Nucleus accumbens (tissue), 56 donors: ENCODE measurements at regions not wholly inside any gene's neighbourhood (a gene's known extent, or its start where the extent isn't known, plus 50 kb on each side); places are given as distances from the start of the nearest gene placed in this dataset.
"Not testable (repeated sequence)": the region's sequence is repeated elsewhere in the genome, so short reads cannot be mapped to it uniquely, and the experiment has no call there.

Experiments used
- DNase-seq, 56 donors: peaks; one replicate each; lab custom pipeline; 2025; lab: John Stamatoyannopoulos, UW

DNA sequence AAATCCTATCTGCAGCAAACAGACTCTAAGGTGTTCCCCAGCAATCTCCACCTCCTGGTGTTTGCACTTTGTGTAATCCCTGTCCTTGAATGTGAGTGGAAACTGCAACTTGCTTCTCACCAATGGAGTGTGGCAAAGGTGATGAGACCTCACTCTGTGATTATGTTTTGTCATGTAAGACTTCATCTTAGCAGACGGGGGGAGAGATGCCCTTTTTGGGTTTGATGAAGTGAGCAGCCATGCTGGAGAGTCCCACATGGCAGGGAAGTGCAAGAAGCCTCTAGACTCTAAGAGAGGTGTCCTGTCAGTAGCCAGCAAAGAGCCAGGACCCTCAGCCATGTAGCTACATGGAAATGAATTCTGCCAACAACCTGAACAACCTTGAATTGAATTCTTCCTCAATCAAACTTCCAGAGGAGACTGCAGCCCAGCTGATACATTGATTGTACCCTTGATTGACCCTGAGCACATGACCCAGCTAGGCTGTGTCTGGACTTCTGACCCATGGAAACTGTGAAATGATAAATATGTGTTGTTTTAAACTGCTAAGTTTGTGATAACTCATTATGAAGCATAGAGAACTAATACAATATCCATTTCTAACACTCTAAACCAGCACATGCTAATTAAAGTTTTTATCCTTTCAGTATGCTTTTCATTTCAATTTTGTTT, 71.4 kb upstream of the RASGRF1 start:
- no peak for DNase-seq

DNA sequence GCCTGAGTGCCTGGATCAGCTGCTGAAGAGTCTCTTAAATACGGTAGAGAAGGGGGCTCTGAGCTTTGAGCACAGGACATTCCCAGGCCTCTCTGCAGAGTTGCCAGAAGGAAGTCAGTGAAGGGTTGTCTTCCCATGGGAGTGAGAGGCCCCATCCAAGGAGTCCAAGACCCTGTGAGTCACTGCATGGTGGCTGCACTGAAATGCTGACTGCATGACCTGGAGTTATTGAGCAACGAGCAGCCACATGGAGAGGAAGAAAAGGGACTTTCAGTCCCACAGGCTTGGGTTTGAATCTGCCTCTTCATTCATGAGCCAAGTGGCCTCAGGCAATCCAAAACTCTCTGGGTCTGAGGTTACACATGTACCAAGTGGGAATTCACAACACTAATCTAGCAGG, 69.6 kb upstream of the RASGRF1 start:
- no peak for DNase-seq

DNA sequence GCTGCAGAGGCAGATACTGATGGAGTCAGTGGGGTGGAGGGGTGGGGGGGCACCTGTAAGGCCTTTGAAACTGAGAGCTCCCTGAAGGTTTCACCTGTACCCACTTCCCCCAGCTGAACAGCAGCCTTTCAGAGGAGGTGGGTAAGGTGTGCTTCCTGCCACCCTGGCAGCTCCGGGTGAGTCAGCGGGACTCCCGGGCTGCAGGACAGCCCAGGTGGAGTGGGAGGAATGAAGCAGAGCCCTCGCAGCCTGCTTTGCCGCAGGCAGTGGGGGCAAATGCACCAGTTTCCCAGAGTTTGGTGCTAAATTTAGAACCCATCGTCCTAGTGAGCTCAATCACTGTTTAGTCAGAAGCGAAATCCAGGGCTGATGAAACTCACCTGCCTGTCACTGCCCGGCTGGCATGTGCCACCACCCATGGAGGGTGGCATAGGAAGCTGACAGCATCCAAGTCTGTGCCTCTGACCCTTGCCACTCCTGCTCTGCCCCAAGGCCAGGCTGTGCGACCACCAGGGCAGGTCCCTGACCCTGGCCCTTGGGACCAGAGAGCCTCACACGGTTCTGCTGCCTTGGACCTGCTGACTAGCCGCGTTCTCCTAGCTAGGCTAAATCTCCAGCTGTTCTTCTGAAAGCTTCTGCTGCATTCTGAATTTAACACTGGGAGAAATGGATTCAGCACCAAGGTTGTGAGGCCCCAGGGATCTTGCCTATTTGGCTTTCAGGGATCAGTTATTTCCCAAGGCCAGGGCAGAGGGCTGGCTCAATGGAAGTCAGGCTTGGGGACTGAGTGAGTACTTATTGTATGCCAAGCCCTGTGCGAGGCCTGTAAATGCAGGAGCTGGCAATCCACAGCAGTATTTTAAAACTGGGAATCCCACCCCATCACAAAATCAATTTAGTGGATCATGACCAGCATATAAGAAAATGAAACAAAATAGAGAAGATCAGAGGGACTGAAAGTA, 67.3 kb upstream of the RASGRF1 start:
- peak in 22 of 56 donors; percentile 5 to 68 (median 34) for DNase-seq

DNA sequence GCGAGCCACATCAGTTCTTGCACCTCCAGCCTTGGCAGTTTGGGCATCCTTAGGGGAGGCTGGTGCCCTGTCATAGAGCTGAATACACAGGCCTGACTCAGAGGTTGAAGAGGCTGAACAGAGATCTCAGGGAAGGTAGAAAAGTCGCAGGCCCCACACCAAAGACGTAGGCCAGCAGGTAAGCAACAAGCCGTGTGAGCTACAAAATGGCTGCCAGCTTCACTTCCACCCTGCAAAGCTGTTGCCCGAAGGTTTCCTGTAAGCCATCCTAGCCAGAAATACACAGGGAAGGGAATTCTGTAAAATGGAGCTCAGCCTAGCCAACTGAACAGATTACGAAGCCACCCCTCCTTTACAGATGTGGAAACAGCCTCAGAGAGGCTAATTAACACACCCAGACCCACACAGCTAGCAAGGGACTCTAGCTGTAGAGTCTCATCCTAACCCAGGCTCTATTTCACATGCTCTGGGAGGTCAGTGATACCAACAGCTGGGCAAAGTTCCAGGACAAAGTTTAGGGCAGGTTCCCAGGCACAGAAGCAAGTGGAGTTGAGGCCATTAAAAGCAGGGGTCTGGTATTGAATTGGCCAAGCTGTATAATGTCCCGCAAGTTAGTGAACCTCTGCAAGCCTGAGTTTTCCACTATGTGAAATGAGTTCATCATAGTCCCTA, 66.3 kb upstream of the RASGRF1 start:
- DNase-seq, result no peak

DNA sequence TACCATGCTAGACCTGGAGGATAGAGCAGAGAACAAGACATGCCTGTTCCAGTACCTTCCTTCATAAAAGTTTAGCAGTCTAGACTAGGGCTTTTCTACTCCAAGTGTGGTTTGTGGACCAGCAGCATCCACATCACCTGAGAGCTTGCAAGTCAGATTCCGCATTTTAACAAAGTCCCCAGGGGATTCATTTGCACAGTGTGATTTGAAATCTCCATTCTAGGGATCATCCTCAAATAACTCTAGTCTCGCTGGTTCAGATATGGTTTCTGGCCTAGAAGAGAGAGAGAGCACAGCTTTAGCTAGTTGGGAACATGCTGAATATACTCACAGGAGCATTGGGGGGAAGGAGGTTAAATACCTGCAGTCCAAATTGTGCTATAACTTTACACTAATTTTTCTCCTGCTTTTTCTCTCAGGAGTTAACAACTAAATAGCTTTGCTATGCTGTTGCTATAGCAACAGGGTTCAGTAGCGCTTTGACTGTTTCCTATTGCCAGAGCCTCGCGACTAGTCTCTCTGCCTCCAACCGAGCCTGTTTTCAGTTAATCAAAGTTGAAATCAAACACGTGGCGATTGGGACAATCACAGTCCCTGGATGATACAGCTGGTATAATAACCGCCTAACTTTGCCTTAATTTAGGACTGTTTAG, 64.0 kb upstream of the RASGRF1 start:
- peak in 3 of 56 donors; percentile 6 to 27 (median 7) for DNase-seq

DNA sequence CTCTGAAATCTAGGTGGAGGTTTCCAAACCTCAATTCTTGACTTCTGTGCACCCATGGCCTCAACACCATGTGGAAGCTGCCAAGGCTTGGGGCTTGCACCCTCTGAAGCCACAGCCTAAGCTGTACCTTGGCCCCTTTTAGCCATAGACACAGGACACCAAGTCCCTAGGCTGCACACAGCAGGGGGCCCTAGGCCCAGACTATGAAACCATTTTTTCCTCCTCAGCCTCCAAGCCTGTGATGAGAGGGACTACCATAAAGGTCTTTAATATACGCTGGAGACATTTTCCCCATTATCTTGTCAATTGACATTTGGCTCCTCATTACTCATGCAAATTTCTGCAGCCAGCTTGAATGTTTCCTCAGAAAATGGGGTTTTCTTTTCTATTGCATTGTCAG, 53.7 kb upstream of the RASGRF1 start:
- DNase-seq, result not testable (repeated sequence)

DNA sequence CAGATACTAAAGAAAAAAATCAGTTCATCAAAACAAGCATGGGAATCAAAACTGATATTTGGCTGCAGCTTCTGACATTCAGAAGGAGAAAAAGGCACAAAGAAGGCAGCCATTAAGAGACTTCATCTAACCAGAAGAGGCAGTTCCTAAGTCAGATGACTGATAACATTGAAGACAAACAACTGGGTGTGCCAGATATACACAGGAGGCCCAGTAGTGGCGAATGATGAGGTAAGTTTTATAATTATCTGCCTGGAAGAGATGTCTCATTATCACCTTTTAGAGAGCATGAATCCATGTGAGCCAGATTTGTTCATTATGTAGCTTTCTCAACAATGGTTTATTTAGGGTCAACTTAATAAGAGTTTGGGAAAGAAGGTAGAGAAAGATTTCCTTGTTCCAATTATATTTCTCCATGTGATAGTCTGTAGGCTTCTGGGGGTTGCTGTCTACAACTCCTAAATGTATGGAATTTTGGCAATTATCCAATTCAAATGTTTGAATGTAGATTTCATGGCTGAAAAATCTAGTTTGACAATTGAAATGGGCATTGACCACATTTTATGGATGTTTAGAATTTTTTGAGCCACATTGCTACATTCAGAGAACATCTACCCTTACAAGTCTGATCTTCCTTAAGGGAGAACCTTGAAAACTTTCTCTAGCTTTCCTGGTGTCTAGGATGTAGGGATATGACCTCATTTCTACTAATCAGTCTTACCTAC, 50.4 kb upstream of the RASGRF1 start:
- no peak for DNase-seq
